CD8-positive, alpha-beta memory T cell (primary cell): ENCODE measurements at regions not wholly inside any gene's neighbourhood (a gene's known extent, or its start where the extent isn't known, plus 50 kb on each side); places are given as distances from the start of the nearest gene placed in this dataset.

Experiments
- CTCF ChIA-PET: fragments of 350-600 bp; sonication (Branson Sonifier 250); formaldehyde crosslinking; loops from one replicate; lab custom pipeline; 2021; ENCODE audit warnings: antibody characterized with exemption; lab: Charles Lee
- POLR2A ChIA-PET: fragments of 350-600 bp; sonication (Branson Sonifier 250); formaldehyde crosslinking; loops from one replicate; lab custom pipeline; 2021; ENCODE audit warnings: antibody characterized with exemption; lab: Charles Lee
- DNase-seq, 5 donors: peaks; one replicate each; pipeline versions ENCODE4 v3.0.0 to v3.0.0-alpha.2; 2020 to 2022; ENCODE audit warnings: mixed read lengths in 1 of 5
- H3K27ac ChIP-seq: one replicate; pipeline ENCODE4 v1.7.0; 2013; ENCODE audit warnings: low read depth, mild to moderate bottlenecking, low read length, moderate library complexity
- H3K27me3 ChIP-seq: 2 replicates; pipeline ENCODE4 v1.7.0; 2013; ENCODE audit warnings: low read length, mild to moderate bottlenecking; ENCODE audit not compliant: insufficient read depth, poor library complexity, severe bottlenecking
- H3K36me3 ChIP-seq: 2 replicates; pipeline ENCODE4 v1.7.0; 2013; ENCODE audit warnings: mild to moderate bottlenecking, low read length, moderate library complexity; ENCODE audit not compliant: insufficient read depth
- H3K4me1 ChIP-seq: 2 replicates; pipeline ENCODE4 v1.7.0; 2013; ENCODE audit warnings: mild to moderate bottlenecking, low read length, moderate library complexity; ENCODE audit not compliant: insufficient read depth
- H3K4me3 ChIP-seq: 2 replicates; pipeline ENCODE4 v1.7.0; 2013; ENCODE audit warnings: mild to moderate bottlenecking, low read length
- H3K9me3 ChIP-seq: 2 replicates; pipeline ENCODE4 v1.7.0; 2013; ENCODE audit warnings: mild to moderate bottlenecking, low read length
- H3K27ac Mint-ChIP-seq, 8 donors: one replicate each; pipeline ENCODE4 v1.8.0; 2020 to 2021; ENCODE audit warnings: mixed read lengths in 8 of 8, mild to moderate bottlenecking in 6 of 8, inconsistent platforms in 3 of 8, moderate library complexity in 3 of 8
- H3K27me3 Mint-ChIP-seq, 2 donors: one replicate each; pipeline ENCODE4 v1.8.0; 2020 to 2021; ENCODE audit warnings: mixed read lengths in 2 of 2, mild to moderate bottlenecking in 1 of 2, moderate library complexity in 1 of 2
- H3K36me3 Mint-ChIP-seq, 3 donors: one replicate each; pipeline ENCODE4 v1.8.0; 2020 to 2021; ENCODE audit warnings: mixed read lengths in 3 of 3, inconsistent platforms in 1 of 3, mild to moderate bottlenecking in 1 of 3
- H3K4me1 Mint-ChIP-seq, 3 donors: one replicate each; pipeline ENCODE4 v1.8.0; 2020 to 2021; ENCODE audit warnings: mixed read lengths in 3 of 3, inconsistent platforms in 1 of 3, mild to moderate bottlenecking in 1 of 3
- H3K4me3 Mint-ChIP-seq, 7 donors: one replicate each; pipeline ENCODE4 v1.8.0; 2020 to 2021; ENCODE audit warnings: mixed read lengths in 7 of 7, mild to moderate bottlenecking in 6 of 7, moderate library complexity in 4 of 7, inconsistent platforms in 2 of 7
- H3K9me3 Mint-ChIP-seq, 5 donors: one replicate each; pipeline ENCODE4 v1.8.0; 2020 to 2022; ENCODE audit warnings: mixed read lengths in 5 of 5, mild to moderate bottlenecking in 3 of 5, moderate library complexity in 2 of 5, inconsistent platforms in 1 of 5

- CTCF ChIA-PET: interaction anchor here (1.2 kb wide), 2 partner anchors 300 to 303 kb away, joined by 4 read pairs; no protein-coding TSS in a partner anchor
- peaks cover 0 to 3% (median 2%) of the 10 kb centered on the region in 3 donors for H3K4me1 Mint-ChIP-seq
- Histone ChIP-seq H3K27me3 (no peaks in the 10 kb centered on the region), H3K9me3 (no peaks in the 10 kb centered on the region), H3K36me3 (no peaks in the 10 kb centered on the region), H3K27ac (no peak overlapping the region), H3K4me3 (no peak overlapping the region), H3K4me1 (peaks cover 8% of the 10 kb centered on the region)
- peaks cover 10 to 35% of the 10 kb centered on the region in 2 donors for H3K27me3 Mint-ChIP-seq
- H3K9me3 Mint-ChIP-seq: no peaks in the 10 kb centered on the region
- H3K4me3 Mint-ChIP-seq: no peak overlapping the region
- no peak for DNase-seq
- POLR2A ChIA-PET: no interaction called here
- peak overlapping the region in 1 of 8 donors; percentile 64 for H3K27ac Mint-ChIP-seq
- H3K36me3 Mint-ChIP-seq: no peaks in the 10 kb centered on the region
Observed at GRCh38 chr1:11338284-11338924, 65.4 kb downstream of the UBIAD1 start.

- H3K9me3 Mint-ChIP-seq: peaks cover 0 to 1% (median 0%) of the 10 kb centered on the region in 5 donors
Observed at GRCh38 chr1:11339346-11340232, 66.6 kb downstream of the UBIAD1 start.

GRCh38 chr1:11340233-11340632 lies 67.2 kb downstream of the UBIAD1 start:
- Histone ChIP-seq H3K27me3 (no peaks in the 10 kb centered on the region), H3K9me3 (no peaks in the 10 kb centered on the region), H3K27ac (no peak overlapping the region), H3K4me3 (no peak overlapping the region), H3K36me3 (no peaks in the 10 kb centered on the region), H3K4me1 (peaks cover 8% of the 10 kb centered on the region)
- H3K27me3 Mint-ChIP-seq: peaks cover 9 to 42% of the 10 kb centered on the region in 2 donors
- H3K4me1 Mint-ChIP-seq: peaks cover 0 to 3% (median 2%) of the 10 kb centered on the region in 3 donors
- H3K4me3 Mint-ChIP-seq: no peak overlapping the region
- ChIA-PET POLR2A (no interaction called here), CTCF (interaction anchor here (0.5 kb wide), 1 partner anchor 13 kb away, joined by 4 read pairs; no protein-coding TSS in a partner anchor)
- no peak overlapping the region for H3K27ac Mint-ChIP-seq
- H3K36me3 Mint-ChIP-seq: no peaks in the 10 kb centered on the region
- DNase-seq: no peak
- H3K9me3 Mint-ChIP-seq: peaks cover 0 to 1% (median 0%) of the 10 kb centered on the region in 5 donors

More at GRCh38 chr1:11339346-11340232, 66.6 kb downstream of the UBIAD1 start:
- peak overlapping the region in 1 of 8 donors; percentile 38 for H3K27ac Mint-ChIP-seq
- no peaks in the 10 kb centered on the region for H3K36me3 Mint-ChIP-seq
- Histone ChIP-seq H3K27me3 (no peaks in the 10 kb centered on the region), H3K36me3 (no peaks in the 10 kb centered on the region), H3K9me3 (no peaks in the 10 kb centered on the region), H3K27ac (no peak overlapping the region), H3K4me1 (peaks cover 8% of the 10 kb centered on the region), H3K4me3 (no peak overlapping the region)
- no peak for DNase-seq
- H3K27me3 Mint-ChIP-seq: peaks cover 10 to 38% of the 10 kb centered on the region in 2 donors
- peaks cover 0 to 3% (median 2%) of the 10 kb centered on the region in 3 donors for H3K4me1 Mint-ChIP-seq
- ChIA-PET POLR2A (no interaction called here), CTCF (interaction anchor here (0.5 kb wide), 1 partner anchor 12 kb away, joined by 4 read pairs; no protein-coding TSS in a partner anchor)
- H3K4me3 Mint-ChIP-seq: peak overlapping the region in 1 of 7 donors; percentile 40

- POLR2A ChIA-PET: no interaction called here
- DNase-seq: no peak
- peaks cover 9 to 42% of the 10 kb centered on the region in 2 donors for H3K27me3 Mint-ChIP-seq
- CTCF ChIA-PET: interaction anchor here (0.8 kb wide), 1 partner anchor 9 kb away, joined by 3 read pairs; no protein-coding TSS in a partner anchor
- H3K36me3 Mint-ChIP-seq: no peaks in the 10 kb centered on the region
- H3K27ac Mint-ChIP-seq: no peak overlapping the region
- no peak overlapping the region for H3K4me3 Mint-ChIP-seq
- Histone ChIP-seq H3K27me3 (no peaks in the 10 kb centered on the region), H3K27ac (no peak overlapping the region), H3K36me3 (no peaks in the 10 kb centered on the region), H3K9me3 (no peaks in the 10 kb centered on the region), H3K4me1 (peaks cover 5% of the 10 kb centered on the region), H3K4me3 (no peak overlapping the region)
- peaks cover 0 to 1% (median 0%) of the 10 kb centered on the region in 5 donors for H3K9me3 Mint-ChIP-seq
- peaks cover 0 to 3% (median 2%) of the 10 kb centered on the region in 3 donors for H3K4me1 Mint-ChIP-seq
Observed at GRCh38 chr1:11341901-11342552, 69.0 kb downstream of the UBIAD1 start.

GRCh38 chr1:11342621-11343032 lies 69.6 kb downstream of the UBIAD1 start:
- H3K4me1 ChIP-seq: peaks cover 1% of the 10 kb centered on the region
- no peak overlapping the region for H3K4me3 ChIP-seq
- peaks cover 0 to 1% (median 0%) of the 10 kb centered on the region in 5 donors for H3K9me3 Mint-ChIP-seq
- DNase-seq: no peak
- no peaks in the 10 kb centered on the region for H3K27me3 ChIP-seq
- no peaks in the 10 kb centered on the region for H3K36me3 Mint-ChIP-seq
- ChIA-PET POLR2A (no interaction called here), CTCF (interaction anchor here (0.8 kb wide), 1 partner anchor 10 kb away, joined by 3 read pairs; no protein-coding TSS in a partner anchor)
- H3K9me3 ChIP-seq: no peaks in the 10 kb centered on the region
- no peaks in the 10 kb centered on the region for H3K36me3 ChIP-seq
- peaks cover 9 to 42% of the 10 kb centered on the region in 2 donors for H3K27me3 Mint-ChIP-seq
- no peak overlapping the region for H3K27ac ChIP-seq
- H3K4me1 Mint-ChIP-seq: peaks cover 0 to under 1% (median under 1%) of the 10 kb centered on the region in 3 donors
- no peak overlapping the region for H3K27ac Mint-ChIP-seq
- no peak overlapping the region for H3K4me3 Mint-ChIP-seq

GRCh38 chr1:11345971-11346715 lies 73.1 kb downstream of the UBIAD1 start:
- Histone ChIP-seq H3K27me3 (no peaks in the 10 kb centered on the region), H3K4me1 (no peaks in the 10 kb centered on the region), H3K4me3 (no peak overlapping the region), H3K9me3 (no peaks in the 10 kb centered on the region), H3K27ac (no peak overlapping the region), H3K36me3 (no peaks in the 10 kb centered on the region)
- Mint-ChIP-seq H3K4me3 (no peak overlapping the region), H3K27ac (peak overlapping the region in 1 of 8 donors; percentile 66), H3K4me1 (no peaks in the 10 kb centered on the region), H3K36me3 (no peaks in the 10 kb centered on the region), H3K9me3 (peaks cover 0 to 3% (median 1%) of the 10 kb centered on the region in 5 donors), H3K27me3 (peaks cover 11 to 28% of the 10 kb centered on the region in 2 donors)
- CTCF ChIA-PET: no interaction called here
- DNase-seq: no peak
- POLR2A ChIA-PET: no interaction called here

- no peak overlapping the region for H3K27ac ChIP-seq
- no peaks in the 10 kb centered on the region for H3K27me3 ChIP-seq
- no peak for DNase-seq
- Mint-ChIP-seq H3K27me3 (peaks cover 26 to 29% of the 10 kb centered on the region in 2 donors), H3K27ac (no peak overlapping the region), H3K4me1 (no peaks in the 10 kb centered on the region), H3K9me3 (peaks cover 0 to 3% (median 0%) of the 10 kb centered on the region in 5 donors), H3K4me3 (no peak overlapping the region), H3K36me3 (no peaks in the 10 kb centered on the region)
- peaks cover 7% of the 10 kb centered on the region for H3K4me1 ChIP-seq
- H3K4me3 ChIP-seq: no peak overlapping the region
- CTCF ChIA-PET: no interaction called here
- H3K36me3 ChIP-seq: no peaks in the 10 kb centered on the region
- POLR2A ChIA-PET: no interaction called here
- no peaks in the 10 kb centered on the region for H3K9me3 ChIP-seq
Observed at GRCh38 chr1:11350265-11350664, 77.3 kb downstream of the UBIAD1 start.
